ENCODE measurements at regions not wholly inside any gene's neighbourhood (a gene's known extent, or its start where the extent isn't known, plus 50 kb on each side); places are given as distances from the start of the nearest gene placed in this dataset.

GRCh38 chr13:40172149-40172591 is 494.3 kb downstream of the FOXO1 start:
- FAIRE-seq (no peak), DNase-seq (ENCODE audit: low read depth, low spot score) (peak; percentile 28)
- no peak for TF ChIP-seq EZH2 (IDR thresholded peaks at IDR 0.05; ENCODE audit: low read length)
- TF ChIP-seq, protein P1, sequence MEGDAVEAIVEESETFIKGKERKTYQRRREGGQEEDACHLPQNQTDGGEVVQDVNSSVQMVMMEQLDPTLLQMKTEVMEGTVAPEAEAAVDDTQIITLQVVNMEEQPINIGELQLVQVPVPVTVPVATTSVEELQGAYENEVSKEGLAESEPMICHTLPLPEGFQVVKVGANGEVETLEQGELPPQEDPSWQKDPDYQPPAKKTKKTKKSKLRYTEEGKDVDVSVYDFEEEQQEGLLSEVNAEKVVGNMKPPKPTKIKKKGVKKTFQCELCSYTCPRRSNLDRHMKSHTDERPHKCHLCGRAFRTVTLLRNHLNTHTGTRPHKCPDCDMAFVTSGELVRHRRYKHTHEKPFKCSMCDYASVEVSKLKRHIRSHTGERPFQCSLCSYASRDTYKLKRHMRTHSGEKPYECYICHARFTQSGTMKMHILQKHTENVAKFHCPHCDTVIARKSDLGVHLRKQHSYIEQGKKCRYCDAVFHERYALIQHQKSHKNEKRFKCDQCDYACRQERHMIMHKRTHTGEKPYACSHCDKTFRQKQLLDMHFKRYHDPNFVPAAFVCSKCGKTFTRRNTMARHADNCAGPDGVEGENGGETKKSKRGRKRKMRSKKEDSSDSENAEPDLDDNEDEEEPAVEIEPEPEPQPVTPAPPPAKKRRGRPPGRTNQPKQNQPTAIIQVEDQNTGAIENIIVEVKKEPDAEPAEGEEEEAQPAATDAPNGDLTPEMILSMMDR (optimal IDR thresholded peaks at IDR 0.05 in 1 of 3, IDR thresholded peaks at IDR 0.05 in 1 of 3, conservative IDR thresholded peaks at IDR 0.05 in 1 of 3; ENCODE audit: extremely low read depth in 1 of 3, insufficient read depth in 2 of 3, low read length in 3 of 3), result no peak
- Histone ChIP-seq H3K4me2 (ENCODE audit: control insufficient read depth, extremely low read depth, insufficient read depth, low read depth, low read length) (peak overlapping the region; percentile 78), H2AFZ (ENCODE audit: control insufficient read depth, low read length) (peak overlapping the region; percentile 85), H3K4me3 (ENCODE audit: control insufficient read depth in 2 of 3, extremely low read depth in 1 of 3, insufficient read depth in 2 of 3, low read depth in 1 of 3, low read length in 3 of 3) (peak overlapping the region in 2 of 3 experiments; percentile 23 to 28), H3K9ac (ENCODE audit: control insufficient read depth, extremely low read depth, insufficient read depth, low read length) (peak overlapping the region; percentile 46), H3K36me3 (ENCODE audit: control insufficient read depth in 2 of 2, extremely low read depth in 1 of 2, insufficient read depth in 2 of 2, low read length in 2 of 2) (no peaks in the 10 kb centered on the region), H4K20me1 (ENCODE audit: control insufficient read depth, extremely low read depth, insufficient read depth, low read length) (no peaks in the 10 kb centered on the region), H3K79me2 (ENCODE audit: control insufficient read depth, insufficient read depth, low read length) (no peaks in the 10 kb centered on the region), H3K27me3 (ENCODE audit: control insufficient read depth, extremely low read depth, insufficient read depth, low read length) (no peaks in the 10 kb centered on the region), H3K27ac (ENCODE audit: control insufficient read depth, insufficient read depth, low read length) (peak overlapping the region; percentile 21), H3K9me1 (ENCODE audit: control insufficient read depth, extremely low read depth, insufficient read depth, low read length) (no peaks in the 10 kb centered on the region), H3K9me3 (ENCODE audit: control insufficient read depth, low read depth, low read length) (no peaks in the 10 kb centered on the region), H3K4me1 (ENCODE audit: control insufficient read depth, extremely low read depth, insufficient read depth, low read length) (peaks cover 23% of the 10 kb centered on the region)
- dilution Hi-C loops (cut with MboI; ENCODE audit: extremely low pct_ligation_motif_present, low sequenced_read_pairs), result no loop called here

- Histone ChIP-seq H3K4me1 (ENCODE audit: control insufficient read depth, extremely low read depth, insufficient read depth, low read length) (peaks cover 23% of the 10 kb centered on the region), H3K4me2 (ENCODE audit: control insufficient read depth, extremely low read depth, insufficient read depth, low read depth, low read length) (peak overlapping the region; percentile 78), H3K9ac (ENCODE audit: control insufficient read depth, extremely low read depth, insufficient read depth, low read length) (no peak overlapping the region), H3K27me3 (ENCODE audit: control insufficient read depth, extremely low read depth, insufficient read depth, low read length) (no peaks in the 10 kb centered on the region), H2AFZ (ENCODE audit: control insufficient read depth, low read length) (no peak overlapping the region), H3K9me1 (ENCODE audit: control insufficient read depth, extremely low read depth, insufficient read depth, low read length) (no peaks in the 10 kb centered on the region), H3K9me3 (ENCODE audit: control insufficient read depth, low read depth, low read length) (no peaks in the 10 kb centered on the region), H4K20me1 (ENCODE audit: control insufficient read depth, extremely low read depth, insufficient read depth, low read length) (no peaks in the 10 kb centered on the region), H3K27ac (ENCODE audit: control insufficient read depth, insufficient read depth, low read length) (no peak overlapping the region), H3K4me3 (ENCODE audit: control insufficient read depth in 2 of 3, extremely low read depth in 1 of 3, insufficient read depth in 2 of 3, low read depth in 1 of 3, low read length in 3 of 3) (no peak overlapping the region), H3K79me2 (ENCODE audit: control insufficient read depth, insufficient read depth, low read length) (no peaks in the 10 kb centered on the region), H3K36me3 (ENCODE audit: control insufficient read depth in 2 of 2, extremely low read depth in 1 of 2, insufficient read depth in 2 of 2, low read length in 2 of 2) (no peaks in the 10 kb centered on the region)
- FAIRE-seq (no peak), DNase-seq (ENCODE audit: low read depth, low spot score) (no peak)
- no peak for TF ChIP-seq EZH2 (IDR thresholded peaks at IDR 0.05; ENCODE audit: low read length)
- TF ChIP-seq, protein P1 (optimal IDR thresholded peaks at IDR 0.05 in 1 of 3, IDR thresholded peaks at IDR 0.05 in 1 of 3, conservative IDR thresholded peaks at IDR 0.05 in 1 of 3; ENCODE audit: extremely low read depth in 1 of 3, insufficient read depth in 2 of 3, low read length in 3 of 3), result no peak
- dilution Hi-C loops (cut with MboI; ENCODE audit: extremely low pct_ligation_motif_present, low sequenced_read_pairs), result no loop called here
Observed at GRCh38 chr13:40172878-40173277, 493.6 kb downstream of the FOXO1 start.

Measured in keratinocyte (primary cell).